Islet precursor cell (in vitro differentiated cells): ENCODE measurements at regions not wholly inside any gene's neighbourhood (a gene's known extent, or its start where the extent isn't known, plus 50 kb on each side); places are given as distances from the start of the nearest gene placed in this dataset.
"Not testable (repeated sequence)": the region's sequence is repeated elsewhere in the genome, so short reads cannot be mapped to it uniquely, and the experiment has no call there.

Source experiments
- DNase-seq: peaks from one replicate; pipeline ENCODE4 v3.0.0-alpha.2; 2018

- DNase-seq: no peak
Observed at GRCh38 chr18:34354351-34354750, 129.6 kb upstream of the NOL4 start.

GRCh38 chr18:34357944-34358580, 133.3 kb upstream of the NOL4 start:
- no peak for DNase-seq

- no peak for DNase-seq
Observed at GRCh38 chr18:34358923-34359322, 134.2 kb upstream of the NOL4 start.

GRCh38 chr18:34364699-34365098, 140.0 kb upstream of the NOL4 start:
- DNase-seq: no peak

- DNase-seq: no peak
Observed at GRCh38 chr18:34370704-34371395, 146.1 kb upstream of the NOL4 start.

GRCh38 chr18:34380326-34380725, 155.6 kb upstream of the NOL4 start:
- no peak for DNase-seq

GRCh38 chr18:34385311-34385710, 160.6 kb upstream of the NOL4 start:
- DNase-seq: no peak

GRCh38 chr18:34386803-34387202, 162.1 kb upstream of the NOL4 start:
- DNase-seq: no peak

- DNase-seq: no peak
Observed at GRCh38 chr18:34397286-34397896, 172.7 kb upstream of the NOL4 start.

- no peak for DNase-seq
Observed at GRCh38 chr18:34399892-34400291, 175.2 kb upstream of the NOL4 start.

GRCh38 chr18:34400834-34401233, 176.1 kb upstream of the NOL4 start:
- no peak for DNase-seq

GRCh38 chr18:34401775-34402174, 177.1 kb upstream of the NOL4 start:
- DNase-seq: no peak

GRCh38 chr18:34407471-34407870, 182.8 kb upstream of the NOL4 start:
- DNase-seq: not testable (repeated sequence)

- no peak for DNase-seq
Observed at GRCh38 chr18:34411952-34412351, 187.2 kb upstream of the NOL4 start.

- no peak for DNase-seq
Observed at GRCh38 chr18:34431042-34431441, 206.3 kb upstream of the NOL4 start.

GRCh38 chr18:34444622-34445021, 219.9 kb upstream of the NOL4 start:
- no peak for DNase-seq

- no peak for DNase-seq
Observed at GRCh38 chr18:34448662-34449061, 223.9 kb upstream of the NOL4 start.

- no peak for DNase-seq
Observed at GRCh38 chr18:34457761-34458160, 233.0 kb upstream of the NOL4 start.

- no peak for DNase-seq
Observed at GRCh38 chr18:34458410-34458977, 233.8 kb upstream of the NOL4 start.

- no peak for DNase-seq
Observed at GRCh38 chr18:34461266-34461665, 236.6 kb upstream of the NOL4 start.

- DNase-seq: no peak
Observed at GRCh38 chr18:34467058-34467457, 242.3 kb upstream of the NOL4 start.

- no peak for DNase-seq
Observed at GRCh38 chr18:34480162-34480700, 229.9 kb upstream of the DTNA start.

GRCh38 chr18:34482204-34482603, 227.9 kb upstream of the DTNA start:
- DNase-seq: no peak

GRCh38 chr18:34483198-34483597, 226.9 kb upstream of the DTNA start:
- no peak for DNase-seq
